Endothelial cell (in vitro differentiated cells): ENCODE measurements at regions not wholly inside any gene's neighbourhood (a gene's known extent, or its start where the extent isn't known, plus 50 kb on each side); places are given as distances from the start of the nearest gene placed in this dataset.

ENCODE experiments used
- DNase-seq: peaks from one replicate; pipeline ENCODE4 v3.0.0; 2021; ENCODE audit warnings: low spot score
- H3K27ac Mint-ChIP-seq: one replicate; pipeline ENCODE4 v1.8.0; 2021; ENCODE audit warnings: mixed read lengths, inconsistent platforms; ENCODE audit not compliant: unreplicated experiment
- H3K27me3 Mint-ChIP-seq: one replicate; pipeline ENCODE4 v1.8.0; 2021; ENCODE audit warnings: mild to moderate bottlenecking, moderate library complexity, mixed read lengths, inconsistent platforms; ENCODE audit not compliant: unreplicated experiment
- H3K36me3 Mint-ChIP-seq: one replicate; pipeline ENCODE4 v1.8.0; 2021; ENCODE audit warnings: mild to moderate bottlenecking, low read depth, mixed read lengths, inconsistent platforms; ENCODE audit not compliant: unreplicated experiment
- H3K4me1 Mint-ChIP-seq: one replicate; pipeline ENCODE4 v1.8.0; 2021; ENCODE audit warnings: mild to moderate bottlenecking, mixed read lengths, inconsistent platforms; ENCODE audit not compliant: unreplicated experiment
- H3K4me3 Mint-ChIP-seq: one replicate; pipeline ENCODE4 v1.8.0; 2021; ENCODE audit warnings: mild to moderate bottlenecking, mixed read lengths, inconsistent platforms; ENCODE audit not compliant: unreplicated experiment
- H3K9me3 Mint-ChIP-seq: one replicate; pipeline ENCODE4 v1.8.0; 2021; ENCODE audit warnings: mixed read lengths, inconsistent platforms; ENCODE audit not compliant: unreplicated experiment
- TF ChIP-seq, protein P1 (sequence below): fragments of 200-600 bp; sonication (generic); IDR thresholded peaks from one replicate; pipeline ENCODE4 v1.5.0; 2021; ENCODE audit warnings: antibody characterized with exemption; ENCODE audit not compliant: unreplicated experiment

DNA sequence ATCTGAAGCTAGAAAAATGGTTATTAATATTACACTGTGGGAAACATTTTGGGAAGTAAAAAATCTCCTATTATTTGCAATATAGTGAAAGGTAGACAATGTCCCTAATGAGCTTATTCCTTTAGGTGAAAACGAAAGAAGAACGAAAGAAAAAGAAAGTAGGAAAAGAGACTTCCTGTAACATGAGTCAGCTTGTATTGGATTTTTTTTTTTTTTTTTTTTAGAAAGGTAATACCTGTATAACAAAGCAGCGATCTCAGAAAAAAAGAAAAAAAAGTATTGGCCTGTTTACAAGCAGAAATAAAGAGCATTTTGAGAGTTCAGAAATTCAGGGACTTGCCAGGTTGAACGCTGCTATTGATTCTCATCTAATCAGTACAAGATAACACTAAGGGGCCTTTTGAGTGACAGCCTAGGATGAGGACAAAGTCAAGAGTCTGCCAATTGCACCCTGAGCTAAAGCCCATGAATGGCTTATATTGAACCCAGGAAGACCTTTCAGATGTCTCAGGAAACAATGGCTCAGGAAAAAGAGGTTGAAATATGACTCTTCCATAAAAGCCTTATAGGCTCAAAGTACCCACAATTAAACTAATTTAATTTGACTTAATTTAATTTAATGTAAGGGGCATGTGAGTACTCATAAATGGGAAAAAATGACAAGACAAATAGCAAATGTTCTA is 615.6 kb upstream of the CDH2 start:
- Mint-ChIP-seq H3K9me3 (no peaks in the 10 kb centered on the region), H3K36me3 (no peaks in the 10 kb centered on the region), H3K27me3 (peaks cover 2% of the 10 kb centered on the region), H3K27ac (no peak overlapping the region), H3K4me3 (no peak overlapping the region), H3K4me1 (peaks cover 9% of the 10 kb centered on the region)
- DNase-seq = no peak
- TF ChIP-seq, protein P1, sequence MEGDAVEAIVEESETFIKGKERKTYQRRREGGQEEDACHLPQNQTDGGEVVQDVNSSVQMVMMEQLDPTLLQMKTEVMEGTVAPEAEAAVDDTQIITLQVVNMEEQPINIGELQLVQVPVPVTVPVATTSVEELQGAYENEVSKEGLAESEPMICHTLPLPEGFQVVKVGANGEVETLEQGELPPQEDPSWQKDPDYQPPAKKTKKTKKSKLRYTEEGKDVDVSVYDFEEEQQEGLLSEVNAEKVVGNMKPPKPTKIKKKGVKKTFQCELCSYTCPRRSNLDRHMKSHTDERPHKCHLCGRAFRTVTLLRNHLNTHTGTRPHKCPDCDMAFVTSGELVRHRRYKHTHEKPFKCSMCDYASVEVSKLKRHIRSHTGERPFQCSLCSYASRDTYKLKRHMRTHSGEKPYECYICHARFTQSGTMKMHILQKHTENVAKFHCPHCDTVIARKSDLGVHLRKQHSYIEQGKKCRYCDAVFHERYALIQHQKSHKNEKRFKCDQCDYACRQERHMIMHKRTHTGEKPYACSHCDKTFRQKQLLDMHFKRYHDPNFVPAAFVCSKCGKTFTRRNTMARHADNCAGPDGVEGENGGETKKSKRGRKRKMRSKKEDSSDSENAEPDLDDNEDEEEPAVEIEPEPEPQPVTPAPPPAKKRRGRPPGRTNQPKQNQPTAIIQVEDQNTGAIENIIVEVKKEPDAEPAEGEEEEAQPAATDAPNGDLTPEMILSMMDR = no peak

DNA sequence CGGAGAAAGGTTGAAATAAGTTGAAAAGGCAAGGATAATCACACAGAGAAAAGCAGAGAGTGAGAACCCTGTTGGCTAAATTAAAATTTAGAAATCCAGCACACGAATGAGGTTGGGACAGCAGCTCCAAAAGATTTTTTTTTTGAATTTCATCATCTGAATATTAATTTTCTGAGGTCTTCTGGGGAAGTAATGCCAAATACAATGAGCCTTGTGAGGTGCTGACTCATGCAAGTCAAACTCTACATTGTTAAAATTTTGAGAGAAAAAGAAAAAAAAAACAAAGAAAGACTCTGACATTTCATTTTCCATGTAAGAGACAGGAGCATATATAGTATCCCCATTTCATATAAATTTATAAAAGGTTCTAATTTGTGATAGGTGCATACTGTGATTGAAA is 614.2 kb upstream of the CDH2 start:
- no peaks in the 10 kb centered on the region for H3K36me3 Mint-ChIP-seq
- no peak for DNase-seq
- TF ChIP-seq, protein P1 = no peak
- H3K27ac Mint-ChIP-seq = no peak overlapping the region
- H3K4me1 Mint-ChIP-seq = peaks cover 7% of the 10 kb centered on the region
- no peaks in the 10 kb centered on the region for H3K27me3 Mint-ChIP-seq
- H3K4me3 Mint-ChIP-seq = no peak overlapping the region
- no peaks in the 10 kb centered on the region for H3K9me3 Mint-ChIP-seq

- H3K9me3 Mint-ChIP-seq = no peaks in the 10 kb centered on the region
- H3K36me3 Mint-ChIP-seq = no peaks in the 10 kb centered on the region
- H3K27me3 Mint-ChIP-seq = no peaks in the 10 kb centered on the region
- no peaks in the 10 kb centered on the region for H3K4me1 Mint-ChIP-seq
- no peak overlapping the region for H3K4me3 Mint-ChIP-seq
- no peak for DNase-seq
- H3K27ac Mint-ChIP-seq = no peak overlapping the region
- TF ChIP-seq, protein P1 = no peak
Observed at GRCh38 chr18:28789502-28789901, 612.6 kb upstream of the CDH2 start.

GRCh38 chr18:28786926-28787325 is 610.0 kb upstream of the CDH2 start:
- no peaks in the 10 kb centered on the region for H3K36me3 Mint-ChIP-seq
- TF ChIP-seq, protein P1 = no peak
- DNase-seq = no peak
- H3K27me3 Mint-ChIP-seq = no peaks in the 10 kb centered on the region
- no peaks in the 10 kb centered on the region for H3K9me3 Mint-ChIP-seq
- H3K4me1 Mint-ChIP-seq = peaks cover 4% of the 10 kb centered on the region
- no peak overlapping the region for H3K27ac Mint-ChIP-seq
- H3K4me3 Mint-ChIP-seq = no peak overlapping the region

- DNase-seq = no peak
- peak overlapping the region; percentile 89 for H3K27ac Mint-ChIP-seq
- H3K27me3 Mint-ChIP-seq = no peaks in the 10 kb centered on the region
- no peaks in the 10 kb centered on the region for H3K36me3 Mint-ChIP-seq
- H3K4me1 Mint-ChIP-seq = peaks cover 11% of the 10 kb centered on the region
- H3K9me3 Mint-ChIP-seq = no peaks in the 10 kb centered on the region
- TF ChIP-seq, protein P1 = no peak
- H3K4me3 Mint-ChIP-seq = no peak overlapping the region
Observed at GRCh38 chr18:28781616-28782362, 604.9 kb upstream of the CDH2 start.
